ENCODE measurements at regions not wholly inside any gene's neighbourhood (a gene's known extent, or its start where the extent isn't known, plus 50 kb on each side); places are given as distances from the start of the nearest gene placed in this dataset.

GRCh38 chr6:16855460-16855859, 94.2 kb upstream of the ATXN1 start:
- Histone ChIP-seq H3K4me2 (ENCODE audit: low read length) (no peak overlapping the region), H3K9ac (ENCODE audit: low read length) (no peak overlapping the region)

GRCh38 chr6:16854986-16855385, 93.7 kb upstream of the ATXN1 start:
- Histone ChIP-seq H3K4me3 (ENCODE audit: low read length) (no peak overlapping the region), H3K9ac (ENCODE audit: low read length) (no peak overlapping the region), H3F3A (ENCODE audit: insufficient read depth, low read length, poor library complexity, severe bottlenecking) (no peaks in the 10 kb centered on the region), H3K27ac (ENCODE audit: low read length) (no peak overlapping the region), H3K9me3 (ENCODE audit: low read length) (no peaks in the 10 kb centered on the region), H3K9me2 (ENCODE audit: insufficient read depth, low read length) (no peaks in the 10 kb centered on the region), H3K36me3 (ENCODE audit: insufficient read depth, low read length) (no peaks in the 10 kb centered on the region), H4K20me1 (ENCODE audit: insufficient read depth) (no peaks in the 10 kb centered on the region), H2AFZ (ENCODE audit: low read depth, low read length) (no peak overlapping the region), H3K27me3 (ENCODE audit: insufficient read depth, low read depth, low read length) (no peaks in the 10 kb centered on the region), H3K79me2 (replicated peaks; ENCODE audit: insufficient read depth, low read length) (no peaks in the 10 kb centered on the region), H3K4me2 (ENCODE audit: low read length) (no peak overlapping the region)
- TF ChIP-seq EZH2 (IDR thresholded peaks at IDR 0.05; ENCODE audit: borderline replicate concordance, insufficient read depth, low read length, poor library complexity, severe bottlenecking): no peak
- TF ChIP-seq, protein P1, sequence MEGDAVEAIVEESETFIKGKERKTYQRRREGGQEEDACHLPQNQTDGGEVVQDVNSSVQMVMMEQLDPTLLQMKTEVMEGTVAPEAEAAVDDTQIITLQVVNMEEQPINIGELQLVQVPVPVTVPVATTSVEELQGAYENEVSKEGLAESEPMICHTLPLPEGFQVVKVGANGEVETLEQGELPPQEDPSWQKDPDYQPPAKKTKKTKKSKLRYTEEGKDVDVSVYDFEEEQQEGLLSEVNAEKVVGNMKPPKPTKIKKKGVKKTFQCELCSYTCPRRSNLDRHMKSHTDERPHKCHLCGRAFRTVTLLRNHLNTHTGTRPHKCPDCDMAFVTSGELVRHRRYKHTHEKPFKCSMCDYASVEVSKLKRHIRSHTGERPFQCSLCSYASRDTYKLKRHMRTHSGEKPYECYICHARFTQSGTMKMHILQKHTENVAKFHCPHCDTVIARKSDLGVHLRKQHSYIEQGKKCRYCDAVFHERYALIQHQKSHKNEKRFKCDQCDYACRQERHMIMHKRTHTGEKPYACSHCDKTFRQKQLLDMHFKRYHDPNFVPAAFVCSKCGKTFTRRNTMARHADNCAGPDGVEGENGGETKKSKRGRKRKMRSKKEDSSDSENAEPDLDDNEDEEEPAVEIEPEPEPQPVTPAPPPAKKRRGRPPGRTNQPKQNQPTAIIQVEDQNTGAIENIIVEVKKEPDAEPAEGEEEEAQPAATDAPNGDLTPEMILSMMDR (IDR thresholded peaks at IDR 0.05; ENCODE audit: poor library complexity, severe bottlenecking): no peak
- no peak for TF ChIP-seq TAF1 (IDR thresholded peaks at IDR 0.05; ENCODE audit: low read depth)
- no peak for TF ChIP-seq SMC3 (conservative IDR thresholded peaks at IDR 0.05; ENCODE audit: poor library complexity)
- TF ChIP-seq, protein P2, sequence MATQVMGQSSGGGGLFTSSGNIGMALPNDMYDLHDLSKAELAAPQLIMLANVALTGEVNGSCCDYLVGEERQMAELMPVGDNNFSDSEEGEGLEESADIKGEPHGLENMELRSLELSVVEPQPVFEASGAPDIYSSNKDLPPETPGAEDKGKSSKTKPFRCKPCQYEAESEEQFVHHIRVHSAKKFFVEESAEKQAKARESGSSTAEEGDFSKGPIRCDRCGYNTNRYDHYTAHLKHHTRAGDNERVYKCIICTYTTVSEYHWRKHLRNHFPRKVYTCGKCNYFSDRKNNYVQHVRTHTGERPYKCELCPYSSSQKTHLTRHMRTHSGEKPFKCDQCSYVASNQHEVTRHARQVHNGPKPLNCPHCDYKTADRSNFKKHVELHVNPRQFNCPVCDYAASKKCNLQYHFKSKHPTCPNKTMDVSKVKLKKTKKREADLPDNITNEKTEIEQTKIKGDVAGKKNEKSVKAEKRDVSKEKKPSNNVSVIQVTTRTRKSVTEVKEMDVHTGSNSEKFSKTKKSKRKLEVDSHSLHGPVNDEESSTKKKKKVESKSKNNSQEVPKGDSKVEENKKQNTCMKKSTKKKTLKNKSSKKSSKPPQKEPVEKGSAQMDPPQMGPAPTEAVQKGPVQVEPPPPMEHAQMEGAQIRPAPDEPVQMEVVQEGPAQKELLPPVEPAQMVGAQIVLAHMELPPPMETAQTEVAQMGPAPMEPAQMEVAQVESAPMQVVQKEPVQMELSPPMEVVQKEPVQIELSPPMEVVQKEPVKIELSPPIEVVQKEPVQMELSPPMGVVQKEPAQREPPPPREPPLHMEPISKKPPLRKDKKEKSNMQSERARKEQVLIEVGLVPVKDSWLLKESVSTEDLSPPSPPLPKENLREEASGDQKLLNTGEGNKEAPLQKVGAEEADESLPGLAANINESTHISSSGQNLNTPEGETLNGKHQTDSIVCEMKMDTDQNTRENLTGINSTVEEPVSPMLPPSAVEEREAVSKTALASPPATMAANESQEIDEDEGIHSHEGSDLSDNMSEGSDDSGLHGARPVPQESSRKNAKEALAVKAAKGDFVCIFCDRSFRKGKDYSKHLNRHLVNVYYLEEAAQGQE (IDR thresholded peaks at IDR 0.05; ENCODE audit: borderline replicate concordance): no peak
- TF ChIP-seq RAD21 (conservative IDR thresholded peaks at IDR 0.05): no peak
- no peak for TF ChIP-seq MXI1 (conservative IDR thresholded peaks at IDR 0.05; ENCODE audit: poor library complexity, severe bottlenecking)
- TF ChIP-seq POLR2AphosphoS5 (IDR thresholded peaks at IDR 0.05): no peak
- no peak for TF ChIP-seq EP300 (conservative IDR thresholded peaks at IDR 0.05; ENCODE audit: poor library complexity, severe bottlenecking)

More at GRCh38 chr6:16855460-16855859, 94.2 kb upstream of the ATXN1 start:
- Histone ChIP-seq H3K36me3 (ENCODE audit: insufficient read depth, low read length) (no peaks in the 10 kb centered on the region), H3K9me2 (ENCODE audit: insufficient read depth, low read length) (no peaks in the 10 kb centered on the region), H3F3A (ENCODE audit: insufficient read depth, low read length, poor library complexity, severe bottlenecking) (no peaks in the 10 kb centered on the region), H4K20me1 (ENCODE audit: insufficient read depth) (no peaks in the 10 kb centered on the region), H3K27ac (ENCODE audit: low read length) (no peak overlapping the region), H2AFZ (ENCODE audit: low read depth, low read length) (no peak overlapping the region), H3K27me3 (ENCODE audit: insufficient read depth, low read depth, low read length) (no peaks in the 10 kb centered on the region), H3K79me2 (replicated peaks; ENCODE audit: insufficient read depth, low read length) (no peaks in the 10 kb centered on the region), H3K4me3 (ENCODE audit: low read length) (no peak overlapping the region), H3K9me3 (ENCODE audit: low read length) (no peaks in the 10 kb centered on the region)
- TF ChIP-seq TAF1 (IDR thresholded peaks at IDR 0.05; ENCODE audit: low read depth) (no peak), EZH2 (IDR thresholded peaks at IDR 0.05; ENCODE audit: borderline replicate concordance, insufficient read depth, low read length, poor library complexity, severe bottlenecking) (no peak), MXI1 (conservative IDR thresholded peaks at IDR 0.05; ENCODE audit: poor library complexity, severe bottlenecking) (no peak), SMC3 (conservative IDR thresholded peaks at IDR 0.05; ENCODE audit: poor library complexity) (no peak), EP300 (conservative IDR thresholded peaks at IDR 0.05; ENCODE audit: poor library complexity, severe bottlenecking) (no peak), RAD21 (conservative IDR thresholded peaks at IDR 0.05) (no peak), POLR2AphosphoS5 (IDR thresholded peaks at IDR 0.05) (no peak)
- TF ChIP-seq, protein P1 (IDR thresholded peaks at IDR 0.05; ENCODE audit: poor library complexity, severe bottlenecking): no peak
- TF ChIP-seq, protein P2 (IDR thresholded peaks at IDR 0.05; ENCODE audit: borderline replicate concordance): no peak
